ENCODE measurements at regions not wholly inside any gene's neighbourhood (a gene's known extent, or its start where the extent isn't known, plus 50 kb on each side); places are given as distances from the start of the nearest gene placed in this dataset.

DNA sequence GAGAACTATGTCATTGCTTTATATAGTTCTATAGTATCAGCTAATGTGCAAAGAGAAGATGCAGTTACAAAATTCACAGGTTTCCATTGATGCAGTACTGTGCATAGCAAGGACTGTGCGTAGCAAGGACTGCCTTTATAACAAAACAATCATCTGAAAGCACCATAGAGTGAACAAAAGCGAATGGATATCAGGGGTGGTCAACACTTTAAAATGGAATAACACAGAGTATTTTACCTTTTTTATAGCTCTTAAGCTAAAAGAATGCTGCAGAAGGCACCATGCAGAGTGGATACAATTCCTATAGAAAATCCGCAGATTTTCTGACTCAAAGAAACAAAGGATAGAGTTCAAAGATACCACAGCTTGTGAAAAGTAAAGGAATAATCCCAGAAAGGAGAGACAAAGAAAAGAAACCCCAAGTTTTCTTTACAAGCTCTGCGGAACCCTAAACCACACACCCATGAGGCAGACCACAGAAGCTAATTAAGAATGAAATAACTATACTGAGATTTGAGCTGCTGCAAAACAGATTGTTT lies 229.9 kb upstream of the DTNA start:
- Histone ChIP-seq H3K36me3 (ENCODE audit: control insufficient read depth, insufficient read depth, low read length) (no peaks in the 10 kb centered on the region), H3K27me3 (replicated peaks; ENCODE audit: control insufficient read depth, insufficient read depth, low read length) (no peaks in the 10 kb centered on the region), H3K4me3 (replicated peaks; ENCODE audit: low read depth, low read length) (no peak overlapping the region)
- TF ChIP-seq, protein P1, sequence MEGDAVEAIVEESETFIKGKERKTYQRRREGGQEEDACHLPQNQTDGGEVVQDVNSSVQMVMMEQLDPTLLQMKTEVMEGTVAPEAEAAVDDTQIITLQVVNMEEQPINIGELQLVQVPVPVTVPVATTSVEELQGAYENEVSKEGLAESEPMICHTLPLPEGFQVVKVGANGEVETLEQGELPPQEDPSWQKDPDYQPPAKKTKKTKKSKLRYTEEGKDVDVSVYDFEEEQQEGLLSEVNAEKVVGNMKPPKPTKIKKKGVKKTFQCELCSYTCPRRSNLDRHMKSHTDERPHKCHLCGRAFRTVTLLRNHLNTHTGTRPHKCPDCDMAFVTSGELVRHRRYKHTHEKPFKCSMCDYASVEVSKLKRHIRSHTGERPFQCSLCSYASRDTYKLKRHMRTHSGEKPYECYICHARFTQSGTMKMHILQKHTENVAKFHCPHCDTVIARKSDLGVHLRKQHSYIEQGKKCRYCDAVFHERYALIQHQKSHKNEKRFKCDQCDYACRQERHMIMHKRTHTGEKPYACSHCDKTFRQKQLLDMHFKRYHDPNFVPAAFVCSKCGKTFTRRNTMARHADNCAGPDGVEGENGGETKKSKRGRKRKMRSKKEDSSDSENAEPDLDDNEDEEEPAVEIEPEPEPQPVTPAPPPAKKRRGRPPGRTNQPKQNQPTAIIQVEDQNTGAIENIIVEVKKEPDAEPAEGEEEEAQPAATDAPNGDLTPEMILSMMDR (IDR thresholded peaks at IDR 0.05; ENCODE audit: insufficient read depth, low read length, poor library complexity, severe bottlenecking): no peak
- no peak for DNase-seq (ENCODE audit: extremely low read depth, insufficient read length)

DNA sequence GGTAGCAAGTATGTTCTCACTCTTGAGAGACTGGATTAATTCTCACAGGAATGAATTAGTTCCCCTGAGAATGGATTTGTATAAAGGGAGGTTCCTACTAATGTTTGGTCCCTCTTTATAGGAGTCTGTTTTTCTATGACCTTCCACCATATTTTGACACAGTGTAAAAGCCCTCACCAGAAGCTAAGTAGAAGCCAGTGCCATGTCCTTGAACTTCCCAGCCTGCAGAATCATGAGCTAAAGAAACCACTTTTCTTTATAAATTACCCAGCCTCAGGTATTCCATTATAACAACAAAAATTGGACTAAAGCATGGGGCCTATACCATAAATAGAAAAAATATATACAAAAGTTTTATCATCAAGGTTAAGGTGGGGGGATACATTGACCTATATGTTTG lies 227.9 kb upstream of the DTNA start:
- no peak for DNase-seq (ENCODE audit: extremely low read depth, insufficient read length)
- TF ChIP-seq, protein P1 (IDR thresholded peaks at IDR 0.05; ENCODE audit: insufficient read depth, low read length, poor library complexity, severe bottlenecking): no peak
- Histone ChIP-seq H3K27me3 (replicated peaks; ENCODE audit: control insufficient read depth, insufficient read depth, low read length) (no peaks in the 10 kb centered on the region), H3K4me3 (replicated peaks; ENCODE audit: low read depth, low read length) (no peak overlapping the region), H3K36me3 (ENCODE audit: control insufficient read depth, insufficient read depth, low read length) (no peaks in the 10 kb centered on the region)

DNA sequence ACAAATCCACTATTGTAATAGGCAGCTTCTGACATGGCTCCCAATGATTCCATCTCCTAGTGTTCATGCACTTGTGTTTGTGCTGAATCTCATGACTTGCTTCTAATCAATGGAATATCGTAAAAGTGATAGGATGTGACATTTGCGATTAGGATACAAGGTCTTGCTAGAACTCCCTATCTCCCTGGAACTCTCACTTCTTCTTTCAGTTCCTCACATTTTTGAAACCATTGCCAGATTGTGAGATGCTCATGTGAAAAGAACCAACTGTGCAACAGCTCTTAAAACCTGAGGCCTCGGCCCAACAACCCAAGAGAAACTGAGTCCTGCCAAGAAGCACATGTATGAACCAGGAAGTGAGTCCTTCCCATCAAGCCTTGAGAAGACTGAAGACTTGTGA lies 226.9 kb upstream of the DTNA start:
- no peak for DNase-seq (ENCODE audit: extremely low read depth, insufficient read length)
- TF ChIP-seq, protein P1 (IDR thresholded peaks at IDR 0.05; ENCODE audit: insufficient read depth, low read length, poor library complexity, severe bottlenecking): no peak
- H3K27me3 ChIP-seq (replicated peaks; ENCODE audit: control insufficient read depth, insufficient read depth, low read length): no peaks in the 10 kb centered on the region
- H3K4me3 ChIP-seq (replicated peaks; ENCODE audit: low read depth, low read length): no peak overlapping the region
- H3K36me3 ChIP-seq (ENCODE audit: control insufficient read depth, insufficient read depth, low read length): no peaks in the 10 kb centered on the region

DNA sequence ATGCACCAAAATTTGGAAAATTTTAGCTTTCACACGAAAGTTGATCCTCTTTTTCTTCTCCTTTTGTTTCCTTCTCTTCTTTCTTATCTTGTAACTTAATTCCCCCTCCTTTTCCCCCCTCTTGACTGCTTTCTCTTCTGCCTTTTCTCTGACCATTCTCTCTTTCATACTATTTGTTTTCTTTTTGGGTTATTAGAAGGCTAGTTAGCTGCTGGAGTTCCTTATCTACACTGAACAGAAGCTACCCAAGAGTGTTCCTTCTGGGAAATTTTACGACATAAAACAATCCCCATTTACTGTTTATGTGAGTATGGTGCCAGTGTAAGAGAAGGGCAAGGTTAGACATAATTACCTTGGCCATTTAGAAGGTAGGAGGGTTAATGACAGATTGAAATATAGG lies 218.4 kb upstream of the DTNA start:
- TF ChIP-seq, protein P1 (IDR thresholded peaks at IDR 0.05; ENCODE audit: insufficient read depth, low read length, poor library complexity, severe bottlenecking): no peak
- no peak for DNase-seq (ENCODE audit: extremely low read depth, insufficient read length)
- H3K36me3 ChIP-seq (ENCODE audit: control insufficient read depth, insufficient read depth, low read length): no peaks in the 10 kb centered on the region
- no peak overlapping the region for H3K4me3 ChIP-seq (replicated peaks; ENCODE audit: low read depth, low read length)
- H3K27me3 ChIP-seq (replicated peaks; ENCODE audit: control insufficient read depth, insufficient read depth, low read length): no peaks in the 10 kb centered on the region

DNA sequence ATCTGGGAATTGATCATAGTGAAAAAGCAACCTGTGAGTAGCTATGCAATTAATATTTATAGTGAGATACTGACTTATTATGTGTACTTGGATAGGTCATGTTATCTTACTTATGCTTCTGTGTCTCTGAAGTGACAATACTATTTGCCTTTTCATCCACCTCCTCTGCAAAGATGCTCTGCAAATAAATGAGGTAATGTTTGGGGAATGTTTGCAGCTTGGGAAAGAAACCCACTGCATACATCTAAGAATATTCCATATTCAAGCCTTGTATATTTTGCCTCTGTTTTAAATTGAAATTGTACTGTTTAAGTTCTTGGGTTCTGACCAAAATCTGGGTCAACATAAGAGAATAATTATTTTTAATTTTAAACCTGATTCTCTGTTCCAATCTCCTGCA lies 217.4 kb upstream of the DTNA start:
- no peak overlapping the region for H3K4me3 ChIP-seq (replicated peaks; ENCODE audit: low read depth, low read length)
- TF ChIP-seq, protein P1 (IDR thresholded peaks at IDR 0.05; ENCODE audit: insufficient read depth, low read length, poor library complexity, severe bottlenecking): no peak
- DNase-seq (ENCODE audit: extremely low read depth, insufficient read length): no peak
- H3K27me3 ChIP-seq (replicated peaks; ENCODE audit: control insufficient read depth, insufficient read depth, low read length): no peaks in the 10 kb centered on the region
- no peaks in the 10 kb centered on the region for H3K36me3 ChIP-seq (ENCODE audit: control insufficient read depth, insufficient read depth, low read length)

DNA sequence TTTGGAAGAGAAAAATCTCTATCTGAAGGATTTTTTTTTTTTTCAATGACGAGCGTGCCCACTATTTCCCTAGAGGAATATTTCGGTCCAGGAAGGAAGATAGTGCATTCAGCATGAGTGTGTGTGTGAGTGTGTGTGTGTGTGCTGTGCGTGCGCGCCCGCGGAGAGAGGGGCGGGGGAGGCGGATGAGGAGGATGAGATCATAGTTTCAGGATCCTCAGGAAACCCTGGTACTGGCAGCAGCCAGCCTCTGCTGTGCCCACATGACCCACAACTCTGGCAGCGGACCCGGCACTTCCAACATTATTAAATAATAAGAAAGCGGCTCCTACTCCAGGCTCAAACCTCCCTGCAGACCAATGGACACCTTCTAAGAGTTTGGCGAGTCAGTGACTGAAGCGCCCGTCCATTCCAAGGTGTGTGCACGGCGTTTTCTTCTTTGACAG lies 217.0 kb upstream of the DTNA start:
- Histone ChIP-seq H3K27me3 (replicated peaks; ENCODE audit: control insufficient read depth, insufficient read depth, low read length) (no peaks in the 10 kb centered on the region), H3K36me3 (ENCODE audit: control insufficient read depth, insufficient read depth, low read length) (no peaks in the 10 kb centered on the region), H3K4me3 (replicated peaks; ENCODE audit: low read depth, low read length) (no peak overlapping the region)
- TF ChIP-seq, protein P1 (IDR thresholded peaks at IDR 0.05; ENCODE audit: insufficient read depth, low read length, poor library complexity, severe bottlenecking): no peak
- DNase-seq (ENCODE audit: extremely low read depth, insufficient read length): peak; percentile 70

All from GM06990 (cell line).